Esophagus muscularis mucosa (tissue), 4 donors: ENCODE measurements at regions not wholly inside any gene's neighbourhood (a gene's known extent, or its start where the extent isn't known, plus 50 kb on each side); places are given as distances from the start of the nearest gene placed in this dataset.

ENCODE experiments used
- EP300 ChIP-seq: sonication (generic); formaldehyde crosslinking; IDR thresholded peaks from one replicate; pipeline ENCODE4 v1.6.1; 2017; ENCODE audit warnings: antibody characterized with exemption
- POLR2A ChIP-seq: fragments of 450-650 bp; IDR thresholded peaks from one replicate; pipeline ENCODE4 v1.6.1; 2017; ENCODE audit warnings: antibody characterized with exemption, moderate library complexity, mild to moderate bottlenecking, low read depth
- POLR2AphosphoS5 ChIP-seq, 2 donors: sonication (generic); formaldehyde crosslinking; IDR thresholded peaks; one replicate each; pipeline ENCODE4 v1.6.1; 2017; ENCODE audit warnings: antibody characterized with exemption in 2 of 2
- TF ChIP-seq, protein P1 (sequence below), 3 experiments: fragments of 200-600 bp in 2 of 3; fragments of 450-650 bp in 1 of 3; sonication (generic) in 2 of 3; IDR thresholded peaks; one replicate each; pipeline ENCODE4 v1.5.1; 2017 to 2019; ENCODE audit warnings: antibody characterized with exemption in 3 of 3, mild to moderate bottlenecking in 2 of 3, moderate library complexity in 1 of 3

DNA sequence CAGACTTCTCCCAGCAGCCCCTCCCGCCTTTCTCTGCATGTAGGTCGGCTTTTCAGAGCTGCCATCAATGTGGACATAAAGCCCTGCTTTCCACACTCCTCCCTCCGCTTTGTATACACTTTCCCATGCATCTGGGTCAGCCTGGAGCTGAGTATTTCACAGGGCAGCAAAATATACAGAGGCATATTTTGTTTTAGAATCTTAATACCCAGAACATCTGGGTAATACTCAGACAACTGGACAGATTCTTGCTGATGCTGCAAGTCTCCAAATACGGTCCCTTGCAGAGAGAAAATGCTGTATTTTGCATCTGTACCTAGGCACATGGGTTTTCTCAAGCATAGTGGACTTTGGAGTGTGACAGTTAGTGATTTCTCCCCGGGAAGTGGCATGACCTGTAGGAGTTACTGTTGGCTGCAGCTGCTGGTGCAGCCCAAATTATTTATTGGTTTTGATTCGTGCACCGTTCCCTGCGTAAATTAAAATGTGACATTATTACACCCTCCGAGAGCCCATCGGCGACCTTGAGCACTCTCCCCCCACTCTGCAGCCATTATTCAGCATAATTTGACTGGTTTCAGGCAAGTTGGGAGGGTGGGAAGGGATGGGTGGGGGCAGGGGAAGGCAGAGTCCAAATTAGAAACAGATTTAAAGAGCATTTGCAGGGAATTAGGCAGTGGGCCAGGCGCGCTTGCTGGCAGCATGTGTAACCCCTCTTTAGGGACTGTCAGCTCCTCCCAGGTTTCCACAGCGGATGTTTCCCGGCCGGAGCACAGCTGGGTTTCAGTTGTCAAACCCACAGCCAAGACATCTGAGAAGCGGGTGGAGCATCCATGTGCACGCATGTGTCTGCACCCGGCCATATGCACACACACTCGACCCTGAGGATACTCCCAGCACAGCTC is 100.8 kb downstream of the CPN2 start:
- TF ChIP-seq, protein P1, sequence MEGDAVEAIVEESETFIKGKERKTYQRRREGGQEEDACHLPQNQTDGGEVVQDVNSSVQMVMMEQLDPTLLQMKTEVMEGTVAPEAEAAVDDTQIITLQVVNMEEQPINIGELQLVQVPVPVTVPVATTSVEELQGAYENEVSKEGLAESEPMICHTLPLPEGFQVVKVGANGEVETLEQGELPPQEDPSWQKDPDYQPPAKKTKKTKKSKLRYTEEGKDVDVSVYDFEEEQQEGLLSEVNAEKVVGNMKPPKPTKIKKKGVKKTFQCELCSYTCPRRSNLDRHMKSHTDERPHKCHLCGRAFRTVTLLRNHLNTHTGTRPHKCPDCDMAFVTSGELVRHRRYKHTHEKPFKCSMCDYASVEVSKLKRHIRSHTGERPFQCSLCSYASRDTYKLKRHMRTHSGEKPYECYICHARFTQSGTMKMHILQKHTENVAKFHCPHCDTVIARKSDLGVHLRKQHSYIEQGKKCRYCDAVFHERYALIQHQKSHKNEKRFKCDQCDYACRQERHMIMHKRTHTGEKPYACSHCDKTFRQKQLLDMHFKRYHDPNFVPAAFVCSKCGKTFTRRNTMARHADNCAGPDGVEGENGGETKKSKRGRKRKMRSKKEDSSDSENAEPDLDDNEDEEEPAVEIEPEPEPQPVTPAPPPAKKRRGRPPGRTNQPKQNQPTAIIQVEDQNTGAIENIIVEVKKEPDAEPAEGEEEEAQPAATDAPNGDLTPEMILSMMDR (IDR thresholded peaks at IDR 0.05), result no peak
- TF ChIP-seq POLR2AphosphoS5 (IDR thresholded peaks at IDR 0.05) (peak in 1 of 2 donors; percentile 10), POLR2A (no peak), EP300 (no peak)
